Neuronal stem cell (in vitro differentiated cells): ENCODE measurements at regions not wholly inside any gene's neighbourhood (a gene's known extent, or its start where the extent isn't known, plus 50 kb on each side); places are given as distances from the start of the nearest gene placed in this dataset.

ENCODE experiments used
- DNase-seq: peaks from one replicate; pipeline ENCODE4 v3.0.0-alpha.2; 2013; ENCODE audit warnings: low spot score
- H2AFZ ChIP-seq: one replicate; pipeline ENCODE4 v1.6.1; 2013; ENCODE audit warnings: mild to moderate bottlenecking, low read length, inconsistent platforms
- H2AK5ac ChIP-seq: 2 replicates; pipeline ENCODE4 v1.6.1; 2013; ENCODE audit warnings: low read depth, mild to moderate bottlenecking, inconsistent platforms, low read length, moderate library complexity, mixed read lengths
- H2BK120ac ChIP-seq: 2 replicates; pipeline ENCODE4 v1.6.1; 2013; ENCODE audit warnings: low read depth, mild to moderate bottlenecking, inconsistent platforms, low read length, moderate library complexity, mixed read lengths
- H2BK12ac ChIP-seq: one replicate; pipeline ENCODE4 v1.6.1; 2013; ENCODE audit warnings: low read length, inconsistent platforms
- H2BK15ac ChIP-seq: 2 replicates; pipeline ENCODE4 v1.6.1; 2013; ENCODE audit warnings: mild to moderate bottlenecking, low read length, inconsistent platforms, mixed read lengths
- H2BK5ac ChIP-seq: one replicate; pipeline ENCODE4 v1.6.1; 2013; ENCODE audit warnings: inconsistent platforms, mild to moderate bottlenecking, low read length, moderate library complexity
- H3K14ac ChIP-seq: one replicate; pipeline ENCODE4 v1.6.1; 2013; ENCODE audit warnings: low read length, inconsistent platforms
- H3K18ac ChIP-seq: 2 replicates; pipeline ENCODE4 v1.6.1; 2013; ENCODE audit warnings: low read length, inconsistent platforms
- H3K23ac ChIP-seq: 2 replicates; pipeline ENCODE4 v1.6.1; 2013; ENCODE audit warnings: low read depth, mild to moderate bottlenecking, mixed read lengths, low read length, inconsistent platforms; ENCODE audit not compliant: poor library complexity
- H3K27ac ChIP-seq: replicated peaks from 3 replicates; pipeline ENCODE4 v1.5.1; 2013; ENCODE audit warnings: low read length, inconsistent platforms
- H3K27me3 ChIP-seq, 3 experiments: 2 replicates each; pipeline ENCODE4 v1.6.1; 2013; ENCODE audit warnings: low read length in 3 of 3, mild to moderate bottlenecking in 2 of 3, inconsistent platforms in 1 of 3, low read depth in 1 of 3, mixed read lengths in 1 of 3, moderate library complexity in 1 of 3; ENCODE audit not compliant: control insufficient read depth in 3 of 3, insufficient read depth in 3 of 3
- H3K36me3 ChIP-seq, 2 donors: replicated peaks in 1 of 2; 2 replicates each; pipeline ENCODE4 v1.6.1; 2013; ENCODE audit warnings: low read length in 2 of 2; ENCODE audit not compliant: control insufficient read depth in 2 of 2, insufficient read depth in 2 of 2
- H3K4ac ChIP-seq: 2 replicates; pipeline ENCODE4 v1.6.1; 2013; ENCODE audit warnings: inconsistent platforms, mild to moderate bottlenecking, low read length, moderate library complexity
- H3K4me1 ChIP-seq, 2 donors: 1 replicate in 1 of 2; 2 replicates in 1 of 2; pipeline ENCODE4 v1.6.1; 2013; ENCODE audit warnings: low read length in 2 of 2, low read depth in 1 of 2; ENCODE audit not compliant: control insufficient read depth in 2 of 2, insufficient read depth in 1 of 2
- H3K4me2 ChIP-seq: one replicate; pipeline ENCODE4 v1.6.1; 2013; ENCODE audit warnings: mild to moderate bottlenecking, low read length, inconsistent platforms; ENCODE audit not compliant: insufficient read depth, poor library complexity, severe bottlenecking
- H3K4me3 ChIP-seq, 2 donors: 2 replicates each; pipeline ENCODE4 v1.5.1; 2013; ENCODE audit warnings: low read length in 2 of 2, mild to moderate bottlenecking in 2 of 2, inconsistent platforms in 1 of 2, moderate library complexity in 1 of 2
- H3K79me1 ChIP-seq: one replicate; pipeline ENCODE4 v1.6.1; 2013; ENCODE audit warnings: low read depth, mild to moderate bottlenecking, inconsistent platforms, low read length, moderate library complexity
- H3K9ac ChIP-seq: one replicate; pipeline ENCODE4 v1.6.1; 2013; ENCODE audit warnings: mild to moderate bottlenecking, low read depth, low read length, inconsistent platforms; ENCODE audit not compliant: poor library complexity
- H3K9me3 ChIP-seq, 2 donors: replicated peaks in 1 of 2; 2 replicates each; pipeline versions ENCODE3 to v1.6.1; 2013; ENCODE audit warnings: low read length in 2 of 2, mild to moderate bottlenecking in 2 of 2, inconsistent platforms in 1 of 2, low read depth in 1 of 2, mixed read lengths in 1 of 2, moderate library complexity in 1 of 2; ENCODE audit not compliant: control insufficient read depth in 2 of 2, insufficient read depth in 1 of 2
- H4K8ac ChIP-seq: one replicate; pipeline ENCODE4 v1.6.1; 2013; ENCODE audit warnings: low read depth, mild to moderate bottlenecking, inconsistent platforms, low read length, moderate library complexity
- H4K91ac ChIP-seq: one replicate; pipeline ENCODE4 v1.6.1; 2013; ENCODE audit warnings: low read length, low read depth, mild to moderate bottlenecking, inconsistent platforms; ENCODE audit not compliant: poor library complexity
- WGBS, 2 donors: extraction: QIAGEN DNeasy Blood & Tissue Kit; methylation state at CpG; one replicate each; pipeline ENCODE4 v1.1.7; 2013; ENCODE audit warnings: missing lambda C conversion rate in 2 of 2, mixed read lengths in 1 of 2; ENCODE audit not compliant: insufficient read length in 2 of 2, insufficient replicate concordance in 1 of 2; ENCODE audit errors: extremely low coverage in 2 of 2; 5-methylcytosine and 5-hydroxymethylcytosine counted together

DNA sequence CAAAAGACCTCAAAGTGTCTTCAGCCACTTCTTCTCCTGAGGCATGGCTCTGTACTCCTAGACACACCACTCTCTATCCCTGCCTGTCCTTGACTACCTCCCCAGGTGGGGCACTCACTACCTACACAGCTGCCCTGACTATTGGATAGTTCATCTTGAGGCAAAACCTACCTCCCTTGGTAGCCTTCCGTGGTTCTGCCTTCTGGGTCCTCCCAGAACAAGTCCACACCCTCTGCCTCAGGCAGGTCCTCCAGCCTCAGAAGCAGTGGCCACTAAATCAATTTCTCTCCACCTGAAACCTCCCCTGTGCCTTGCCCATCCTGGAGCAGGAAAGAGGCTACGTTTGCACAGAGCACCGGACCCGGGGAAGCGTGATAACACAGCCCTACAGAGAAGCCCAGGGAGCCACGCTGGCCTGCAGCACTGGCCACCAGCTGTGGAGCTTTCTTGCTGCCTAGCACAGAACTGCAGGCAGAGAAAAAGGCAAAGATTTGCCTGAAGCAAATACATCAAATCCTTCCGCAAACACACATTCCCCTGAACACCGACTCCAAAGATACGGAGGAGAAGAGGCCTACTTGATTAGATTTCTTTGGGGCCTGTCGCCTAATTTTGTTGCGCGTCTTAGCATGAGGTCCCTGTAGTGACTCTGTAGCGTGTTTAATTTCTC is 141.8 kb downstream of the C9orf50 start:
- Histone ChIP-seq H3K4me3 (no peak overlapping the region), H3K79me1 (no peaks in the 10 kb centered on the region), H3K4ac (no peak overlapping the region), H2BK5ac (no peak overlapping the region), H3K14ac (no peak overlapping the region), H4K91ac (no peak overlapping the region), H3K4me2 (no peak overlapping the region), H3K9ac (no peak overlapping the region), H3K9me3 (peaks cover 10 to 12% of the 10 kb centered on the region in 2 donors), H2BK12ac (no peak overlapping the region), H3K23ac (no peak overlapping the region), H3K18ac (peak overlapping the region; percentile 4), H2BK15ac (no peak overlapping the region), H3K27me3 (no peaks in the 10 kb centered on the region), H4K8ac (no peak overlapping the region), H2AFZ (peak overlapping the region; percentile 47), H3K27ac (no peak overlapping the region), H3K36me3 (no peaks in the 10 kb centered on the region), H3K4me1 (peaks cover 15 to 35% of the 10 kb centered on the region in 2 donors), H2AK5ac (peak overlapping the region; percentile 72), H2BK120ac (no peak overlapping the region)
- WGBS, 2 donors: no CpG with 5 or more reads among the region's 13 CpGs
- no peak for DNase-seq

DNA sequence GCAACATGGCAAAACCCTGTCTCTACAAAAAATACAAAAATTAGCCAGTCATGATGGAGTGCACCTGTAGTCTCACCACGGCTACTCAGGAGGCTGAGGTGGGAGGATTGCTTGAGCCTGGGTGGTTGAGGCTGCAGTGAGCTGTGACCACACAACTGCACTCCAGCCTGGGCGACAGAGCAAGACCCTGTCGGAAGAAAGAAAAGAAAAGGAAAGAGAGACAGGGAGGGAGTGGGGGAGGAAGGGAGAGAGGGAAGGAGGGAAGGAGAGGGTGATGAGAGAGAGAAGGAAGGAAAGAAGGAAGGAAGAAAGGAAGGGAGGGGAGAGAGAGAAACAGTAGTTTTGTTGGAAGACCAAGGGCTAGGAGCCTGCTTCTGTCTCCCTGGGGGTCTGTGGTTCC is 142.4 kb downstream of the C9orf50 start:
- Histone ChIP-seq H2BK15ac (peak overlapping the region; percentile 39), H3K36me3 (no peaks in the 10 kb centered on the region), H3K9ac (no peak overlapping the region), H3K9me3 (peaks cover 10 to 12% of the 10 kb centered on the region in 2 donors), H4K91ac (no peak overlapping the region), H3K27ac (no peak overlapping the region), H4K8ac (no peak overlapping the region), H2BK5ac (no peak overlapping the region), H3K79me1 (no peaks in the 10 kb centered on the region), H2AK5ac (peak overlapping the region; percentile 72), H3K18ac (no peak overlapping the region), H3K4me3 (no peak overlapping the region), H3K14ac (no peak overlapping the region), H3K23ac (no peak overlapping the region), H2BK12ac (no peak overlapping the region), H3K4me1 (peaks cover 8 to 32% of the 10 kb centered on the region in 2 donors), H3K4ac (no peak overlapping the region), H2AFZ (no peak overlapping the region), H3K27me3 (no peaks in the 10 kb centered on the region), H3K4me2 (no peak overlapping the region), H2BK120ac (no peak overlapping the region)
- no CpG with 5 or more reads among the region's 3 CpGs for WGBS, 2 donors
- no peak for DNase-seq

DNA sequence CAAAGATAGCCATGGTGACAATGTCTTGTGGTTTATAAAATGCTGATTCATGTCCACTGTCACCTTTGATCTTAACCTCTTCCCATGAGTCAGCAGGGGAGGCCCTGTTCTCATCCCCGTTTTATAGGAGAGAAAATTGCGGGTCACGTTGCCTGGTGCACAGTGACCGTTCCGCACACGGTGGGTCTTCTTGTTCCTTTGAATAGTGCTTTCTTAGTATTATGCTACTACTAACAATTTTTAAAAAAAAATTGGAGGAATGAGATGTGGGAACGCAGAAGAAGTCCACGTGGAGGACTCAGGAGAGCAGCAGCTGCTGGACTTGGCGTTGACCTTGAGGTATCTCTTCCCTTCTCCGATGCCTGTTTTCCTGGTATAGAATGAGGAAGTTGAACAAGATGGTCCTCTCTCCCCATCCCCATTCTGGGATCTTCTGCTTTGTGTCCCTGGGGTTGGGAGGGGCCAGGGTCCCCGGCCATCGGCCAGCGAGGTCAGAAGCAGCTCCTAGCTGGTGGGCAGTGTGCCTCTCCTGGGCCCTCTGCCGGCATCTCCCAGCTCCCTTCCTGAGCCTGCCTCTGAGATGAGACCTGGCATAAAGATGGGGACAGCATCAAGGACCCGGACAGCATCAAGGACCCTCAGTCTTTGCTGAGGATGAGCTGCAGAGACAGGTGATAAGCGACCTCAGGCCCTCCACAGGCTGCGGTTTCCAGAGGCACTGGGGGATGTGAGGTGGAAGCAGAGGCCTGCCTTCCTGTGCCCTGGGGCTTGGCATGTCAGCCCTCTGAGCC is 143.9 kb downstream of the C9orf50 start:
- no peak overlapping the region for H3K9ac ChIP-seq
- H3K14ac ChIP-seq: no peak overlapping the region
- H3K4me3 ChIP-seq: no peak overlapping the region
- peaks cover 10 to 12% of the 10 kb centered on the region in 2 donors for H3K9me3 ChIP-seq
- H3K36me3 ChIP-seq: no peaks in the 10 kb centered on the region
- no peak for DNase-seq
- no peak overlapping the region for H3K4me2 ChIP-seq
- no peak overlapping the region for H2AFZ ChIP-seq
- no peaks in the 10 kb centered on the region for H3K27me3 ChIP-seq
- peak overlapping the region; percentile 72 for H2BK15ac ChIP-seq
- H4K91ac ChIP-seq: no peak overlapping the region
- no peak overlapping the region for H2AK5ac ChIP-seq
- no CpG with 5 or more reads among the region's 17 CpGs for WGBS, 2 donors
- no peaks in the 10 kb centered on the region for H3K79me1 ChIP-seq
- H3K4me1 ChIP-seq: peaks cover 3 to 33% of the 10 kb centered on the region in 2 donors
- H2BK5ac ChIP-seq: no peak overlapping the region
- H3K4ac ChIP-seq: peak overlapping the region; percentile 26
- no peak overlapping the region for H3K23ac ChIP-seq
- no peak overlapping the region for H3K27ac ChIP-seq
- peak overlapping the region; percentile 11 for H3K18ac ChIP-seq
- H2BK12ac ChIP-seq: no peak overlapping the region
- peak overlapping the region; percentile 19 for H2BK120ac ChIP-seq
- H4K8ac ChIP-seq: no peak overlapping the region

DNA sequence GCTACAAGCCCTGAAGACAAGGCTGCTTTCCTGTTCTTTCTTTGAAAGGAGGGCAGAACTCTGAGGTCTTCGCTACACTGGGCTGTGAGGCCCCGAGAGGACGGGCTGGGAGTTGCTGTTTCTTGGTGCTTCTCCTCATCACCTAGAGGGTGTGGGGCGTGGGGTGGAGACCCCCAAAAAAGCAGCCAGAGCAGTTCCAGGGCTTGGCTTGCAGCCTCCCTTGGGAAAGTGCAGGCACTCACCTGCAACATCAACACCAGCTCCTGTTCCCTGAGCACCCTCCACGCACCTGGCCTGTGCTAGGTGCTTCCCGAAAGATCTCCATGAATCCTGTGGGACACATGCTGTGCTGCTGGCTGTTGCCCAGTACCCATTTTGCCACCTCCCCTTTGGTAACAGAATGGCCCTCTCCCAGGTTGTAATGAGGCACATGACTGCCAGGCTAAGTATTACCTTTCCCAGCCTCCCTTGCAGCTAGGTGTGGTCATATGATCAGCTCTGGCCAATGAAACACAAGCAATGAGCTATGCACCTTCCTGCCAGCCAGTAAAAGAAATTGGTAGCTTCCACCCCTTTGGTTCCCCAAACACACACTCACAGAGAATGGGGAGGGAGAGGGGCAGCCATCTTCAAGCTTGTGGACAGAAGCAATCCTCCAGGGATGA is 146.0 kb downstream of the C9orf50 start:
- Histone ChIP-seq H2BK12ac (no peak overlapping the region), H3K27me3 (no peaks in the 10 kb centered on the region), H3K79me1 (no peaks in the 10 kb centered on the region), H2AFZ (no peak overlapping the region), H3K36me3 (no peaks in the 10 kb centered on the region), H3K9me3 (peaks cover 10 to 12% of the 10 kb centered on the region in 2 donors), H2BK120ac (peak overlapping the region; percentile 27), H3K23ac (no peak overlapping the region), H2BK15ac (peak overlapping the region; percentile 84), H3K18ac (peak overlapping the region; percentile 68), H3K4me1 (peaks cover 10 to 37% of the 10 kb centered on the region in 2 donors), H2BK5ac (peak overlapping the region; percentile 16), H2AK5ac (peak overlapping the region; percentile 98), H3K4me2 (no peak overlapping the region), H3K4me3 (no peak overlapping the region), H3K9ac (no peak overlapping the region), H3K27ac (no peak overlapping the region), H3K4ac (no peak overlapping the region), H4K91ac (no peak overlapping the region), H3K14ac (no peak overlapping the region), H4K8ac (no peak overlapping the region)
- DNase-seq: no peak
- no CpG with 5 or more reads among the region's 6 CpGs for WGBS, 2 donors
